ENCODE measurements at regions not wholly inside any gene's neighbourhood (a gene's known extent, or its start where the extent isn't known, plus 50 kb on each side); places are given as distances from the start of the nearest gene placed in this dataset.

DNA sequence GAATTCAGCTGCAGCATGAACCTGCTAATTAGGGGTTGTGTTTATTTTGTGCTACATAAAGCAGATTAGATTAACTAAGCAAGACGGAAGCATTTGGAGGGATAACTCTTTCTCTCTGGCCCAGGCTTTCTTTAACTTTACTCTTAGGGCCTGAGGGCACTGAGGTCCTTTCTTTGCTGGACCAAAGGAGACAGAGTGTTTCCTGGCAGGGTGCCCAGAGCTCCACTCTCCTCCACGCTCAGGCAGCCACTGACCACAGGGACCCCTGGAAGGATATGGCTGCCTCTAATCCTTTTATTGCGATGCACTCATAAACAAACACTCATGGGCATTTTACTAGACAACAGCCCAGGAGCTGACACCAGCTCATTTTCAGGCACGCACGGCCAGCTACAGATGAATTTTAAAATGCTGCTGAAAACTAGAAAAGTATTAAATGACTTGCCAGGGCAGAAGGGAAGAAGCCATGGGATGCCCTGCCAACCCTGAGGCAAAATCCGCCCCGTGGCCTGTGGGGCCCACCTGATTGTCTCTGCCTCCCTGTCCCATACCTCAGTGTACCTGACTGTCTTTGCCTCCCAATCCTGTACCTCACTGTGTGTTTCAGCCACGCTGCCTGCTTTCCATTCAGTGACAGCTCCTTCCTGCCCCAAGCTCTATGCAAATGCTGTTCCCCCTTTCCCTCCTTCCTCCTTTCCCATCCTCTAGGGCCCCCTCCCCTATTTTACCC is 192.6 kb upstream of the NAV2 start:
- no peaks in the 10 kb centered on the region for H3K9me3 Mint-ChIP-seq
- H3K27me3 Mint-ChIP-seq = peaks cover 9% of the 10 kb centered on the region
- no peak overlapping the region for H3K4me3 Mint-ChIP-seq

DNA sequence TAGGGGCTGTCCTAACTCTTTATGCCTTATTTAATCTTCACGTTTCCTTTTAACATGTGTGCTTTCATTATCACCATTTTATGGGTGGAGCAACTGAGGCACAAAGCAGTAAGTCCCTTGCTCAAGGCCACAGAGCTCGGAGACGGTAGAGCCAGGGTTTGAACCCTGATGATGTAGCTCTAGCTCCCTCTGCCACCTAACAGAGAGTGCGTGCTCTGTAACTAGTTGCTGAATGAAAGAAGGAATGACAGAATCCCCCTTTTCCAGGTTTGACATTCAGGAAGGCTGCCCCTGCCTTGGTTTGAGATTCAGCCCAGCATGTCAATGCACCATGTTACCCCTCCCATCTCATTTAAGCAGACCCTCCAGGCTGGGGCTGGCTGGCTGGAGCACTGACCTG is 193.3 kb upstream of the NAV2 start:
- Mint-ChIP-seq H3K4me3 (no peak overlapping the region), H3K4me1 (no peaks in the 10 kb centered on the region), H3K27me3 (peaks cover 12% of the 10 kb centered on the region), H3K9me3 (no peaks in the 10 kb centered on the region), H3K36me3 (ENCODE audit: low read depth) (no peaks in the 10 kb centered on the region), H3K27ac (no peak overlapping the region)
- ATAC-seq (no peak), DNase-seq (no peak)

More for the DNA sequence above, 192.6 kb upstream of the NAV2 start:
- no peak overlapping the region for H3K27ac Mint-ChIP-seq
- no peak for DNase-seq
- no peaks in the 10 kb centered on the region for H3K36me3 Mint-ChIP-seq (ENCODE audit: low read depth)
- no peaks in the 10 kb centered on the region for H3K4me1 Mint-ChIP-seq
- ATAC-seq = no peak

DNA sequence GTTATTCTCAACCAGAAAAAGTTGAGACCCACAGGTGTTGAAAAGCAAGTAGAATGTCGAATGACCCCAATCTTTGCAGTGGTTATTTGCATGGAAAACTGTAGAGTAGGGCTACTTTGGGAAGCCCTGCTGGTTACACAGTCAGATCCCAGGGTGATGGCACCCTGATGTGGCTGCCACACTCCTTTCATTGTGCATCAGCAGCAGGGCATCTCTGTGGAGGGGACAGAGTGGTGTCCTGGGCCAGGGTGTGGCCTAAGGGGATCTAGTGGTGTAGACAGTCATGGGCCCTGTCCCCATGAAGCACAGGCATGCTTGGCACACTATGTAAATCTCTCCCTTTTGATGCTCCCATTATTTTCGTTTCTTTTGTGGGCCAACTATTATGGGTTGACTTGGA is 199.4 kb upstream of the NAV2 start:
- peaks cover 15% of the 10 kb centered on the region for H3K27me3 Mint-ChIP-seq
- no peak overlapping the region for H3K27ac Mint-ChIP-seq
- no peaks in the 10 kb centered on the region for H3K4me1 Mint-ChIP-seq
- H3K36me3 Mint-ChIP-seq (ENCODE audit: low read depth) = no peaks in the 10 kb centered on the region
- no peak for DNase-seq
- no peaks in the 10 kb centered on the region for H3K9me3 Mint-ChIP-seq
- H3K4me3 Mint-ChIP-seq = no peak overlapping the region
- no peak for ATAC-seq

DNA sequence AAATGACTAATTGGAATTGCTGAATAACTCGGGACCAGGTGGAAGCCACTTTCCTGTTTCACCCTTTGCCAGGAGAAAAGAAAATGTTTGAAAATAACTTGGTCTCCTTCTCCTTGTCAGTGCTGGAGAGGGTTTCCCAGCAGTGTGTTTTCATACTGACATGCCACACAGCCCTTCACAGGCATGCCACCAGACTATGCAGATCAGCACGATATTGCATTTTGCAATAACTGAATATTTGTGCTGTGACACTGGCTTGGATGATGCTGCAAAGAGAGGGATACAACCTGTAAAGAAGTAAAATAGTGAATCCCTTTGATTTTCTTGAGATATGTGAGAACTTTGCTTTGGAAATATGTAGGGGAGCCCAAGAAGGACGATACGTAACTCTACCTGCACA is 200.0 kb upstream of the NAV2 start:
- Mint-ChIP-seq H3K27me3 (peaks cover 15% of the 10 kb centered on the region), H3K36me3 (ENCODE audit: low read depth) (no peaks in the 10 kb centered on the region), H3K27ac (no peak overlapping the region), H3K9me3 (no peaks in the 10 kb centered on the region), H3K4me3 (no peak overlapping the region), H3K4me1 (no peaks in the 10 kb centered on the region)
- no peak for ATAC-seq
- no peak for DNase-seq

DNA sequence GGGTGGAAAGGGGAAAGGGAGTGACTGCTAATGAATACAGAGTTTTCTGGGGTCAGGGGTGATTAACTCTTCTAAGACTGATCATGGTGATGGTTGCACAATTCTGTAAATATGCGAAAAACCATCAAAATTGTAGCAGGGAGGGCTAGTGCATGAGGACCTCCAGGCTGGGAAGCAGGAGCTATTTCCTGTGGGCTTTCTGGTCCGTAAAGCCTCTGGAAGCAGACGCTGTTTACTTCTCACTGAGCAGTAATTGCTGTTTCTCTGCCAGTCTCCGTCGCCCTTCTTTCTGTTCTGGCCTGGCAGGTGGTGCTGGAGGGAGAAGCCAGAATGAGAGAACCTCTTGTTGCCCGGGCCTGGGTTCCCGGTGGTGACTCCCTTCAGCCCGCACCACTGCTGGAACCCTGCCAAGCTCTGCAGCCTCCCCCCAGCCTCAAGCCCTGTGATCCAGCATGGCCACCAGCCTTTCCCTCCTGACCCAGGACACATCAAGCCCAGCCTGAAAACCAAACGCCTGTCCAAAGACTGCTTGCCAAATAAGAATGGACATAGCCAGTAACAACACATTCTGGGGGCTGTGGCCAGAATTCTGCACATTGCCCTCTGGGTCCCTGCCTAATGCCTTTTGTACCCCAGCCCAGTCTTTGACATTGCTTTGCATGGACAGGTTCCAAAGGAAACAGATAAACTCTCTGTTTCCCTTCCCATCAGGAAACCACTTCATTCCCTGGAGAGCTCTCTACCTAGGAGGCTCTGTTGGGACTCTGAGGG is 201.0 kb upstream of the NAV2 start:
- DNase-seq (no peak), ATAC-seq (no peak)
- H3K4me3 Mint-ChIP-seq = no peak overlapping the region

DNA sequence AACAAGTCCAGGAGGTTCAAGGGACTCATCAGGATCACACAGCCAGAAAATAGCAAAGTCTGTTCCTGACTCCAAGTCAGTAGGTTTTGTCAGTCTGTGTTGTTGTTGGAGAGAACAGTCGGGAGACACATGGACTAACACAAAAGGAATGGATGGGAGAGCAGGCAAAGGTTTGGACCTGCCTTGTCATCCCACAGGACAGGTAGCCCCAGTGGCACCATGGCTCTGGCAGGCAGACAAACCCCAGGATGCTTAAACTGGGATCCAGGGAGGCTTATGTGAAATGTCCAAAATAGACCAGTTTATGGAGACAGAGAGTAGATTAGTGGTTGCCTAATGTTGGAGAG is 201.6 kb upstream of the NAV2 start:
- no peaks in the 10 kb centered on the region for H3K9me3 Mint-ChIP-seq
- peaks cover 21% of the 10 kb centered on the region for H3K27me3 Mint-ChIP-seq
- H3K4me3 Mint-ChIP-seq = no peak overlapping the region
- no peaks in the 10 kb centered on the region for H3K4me1 Mint-ChIP-seq
- no peaks in the 10 kb centered on the region for H3K36me3 Mint-ChIP-seq (ENCODE audit: low read depth)
- DNase-seq (no peak), ATAC-seq (no peak)
- no peak overlapping the region for H3K27ac Mint-ChIP-seq

More for the DNA sequence above, 201.0 kb upstream of the NAV2 start:
- Mint-ChIP-seq H3K36me3 (ENCODE audit: low read depth) (no peaks in the 10 kb centered on the region), H3K9me3 (no peaks in the 10 kb centered on the region), H3K27ac (no peak overlapping the region), H3K27me3 (peaks cover 19% of the 10 kb centered on the region), H3K4me1 (no peaks in the 10 kb centered on the region)

DNA sequence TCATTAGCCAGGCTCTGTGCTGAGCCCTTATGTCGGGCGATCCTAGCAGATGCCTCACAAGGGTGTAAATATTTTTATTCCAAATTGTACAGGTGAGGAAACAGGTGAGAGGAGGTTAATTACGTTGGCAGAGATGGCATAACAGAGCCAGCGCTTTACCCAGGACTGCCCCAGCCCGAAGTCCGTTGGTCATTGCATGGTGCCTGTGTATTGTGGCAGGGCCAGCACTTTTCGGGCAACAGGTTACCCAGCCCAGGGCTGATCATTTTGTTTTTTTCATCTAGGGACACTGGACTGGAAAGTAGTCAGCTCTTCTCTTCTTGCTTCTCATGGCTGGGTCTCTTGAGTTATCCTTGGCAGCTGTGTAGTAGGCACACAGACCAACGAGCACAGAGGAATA is 202.2 kb upstream of the NAV2 start:
- ATAC-seq (no peak), DNase-seq (no peak)
- Mint-ChIP-seq H3K27me3 (peaks cover 19% of the 10 kb centered on the region), H3K4me3 (no peak overlapping the region), H3K4me1 (no peaks in the 10 kb centered on the region), H3K36me3 (ENCODE audit: low read depth) (no peaks in the 10 kb centered on the region), H3K27ac (no peak overlapping the region), H3K9me3 (no peaks in the 10 kb centered on the region)

DNA sequence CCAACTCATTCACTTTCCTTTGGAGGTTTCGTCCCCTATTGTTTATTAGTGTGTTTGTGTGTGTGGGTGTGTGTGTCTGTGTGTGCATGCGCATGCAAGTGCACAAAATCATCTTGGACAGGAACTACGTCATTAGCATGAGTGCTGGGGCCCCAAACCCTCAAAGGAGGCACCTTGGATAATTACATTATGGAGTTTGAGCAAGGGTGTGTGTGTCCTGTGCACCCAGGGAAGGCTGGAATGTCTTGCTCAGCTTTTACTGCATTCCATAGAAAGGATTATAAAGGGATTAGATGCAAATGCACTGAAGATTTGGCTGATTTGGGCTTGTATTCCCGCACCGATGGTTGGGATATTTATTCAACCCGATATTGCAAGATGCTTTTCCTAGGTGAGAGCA is 203.4 kb upstream of the NAV2 start:
- ATAC-seq = no peak
- Mint-ChIP-seq H3K27ac (no peak overlapping the region), H3K4me3 (no peak overlapping the region), H3K27me3 (peaks cover 22% of the 10 kb centered on the region), H3K9me3 (no peaks in the 10 kb centered on the region), H3K36me3 (ENCODE audit: low read depth) (no peaks in the 10 kb centered on the region), H3K4me1 (no peaks in the 10 kb centered on the region)
- DNase-seq = no peak

DNA sequence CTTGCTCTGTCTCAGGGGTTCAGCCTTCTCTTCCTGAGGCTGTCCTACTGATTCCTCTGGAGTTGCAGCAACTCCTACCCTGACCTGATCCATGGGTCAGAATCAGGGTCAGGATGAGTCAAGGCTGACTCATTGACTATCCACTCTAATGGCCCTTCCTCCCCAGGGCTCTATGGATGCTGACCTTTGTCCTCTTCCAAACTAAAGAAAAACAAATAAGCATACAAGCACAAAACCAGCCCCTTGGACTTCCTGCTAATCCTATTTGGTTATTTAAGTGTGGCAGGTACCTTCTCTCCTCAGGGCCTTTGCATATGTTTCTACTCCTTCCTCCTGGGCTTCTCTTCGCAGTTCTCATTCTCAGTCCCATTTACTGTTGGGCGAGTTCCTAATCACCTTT is 204.5 kb upstream of the NAV2 start:
- Mint-ChIP-seq H3K27me3 (peaks cover 24% of the 10 kb centered on the region), H3K9me3 (no peaks in the 10 kb centered on the region), H3K4me1 (no peaks in the 10 kb centered on the region)

DNA sequence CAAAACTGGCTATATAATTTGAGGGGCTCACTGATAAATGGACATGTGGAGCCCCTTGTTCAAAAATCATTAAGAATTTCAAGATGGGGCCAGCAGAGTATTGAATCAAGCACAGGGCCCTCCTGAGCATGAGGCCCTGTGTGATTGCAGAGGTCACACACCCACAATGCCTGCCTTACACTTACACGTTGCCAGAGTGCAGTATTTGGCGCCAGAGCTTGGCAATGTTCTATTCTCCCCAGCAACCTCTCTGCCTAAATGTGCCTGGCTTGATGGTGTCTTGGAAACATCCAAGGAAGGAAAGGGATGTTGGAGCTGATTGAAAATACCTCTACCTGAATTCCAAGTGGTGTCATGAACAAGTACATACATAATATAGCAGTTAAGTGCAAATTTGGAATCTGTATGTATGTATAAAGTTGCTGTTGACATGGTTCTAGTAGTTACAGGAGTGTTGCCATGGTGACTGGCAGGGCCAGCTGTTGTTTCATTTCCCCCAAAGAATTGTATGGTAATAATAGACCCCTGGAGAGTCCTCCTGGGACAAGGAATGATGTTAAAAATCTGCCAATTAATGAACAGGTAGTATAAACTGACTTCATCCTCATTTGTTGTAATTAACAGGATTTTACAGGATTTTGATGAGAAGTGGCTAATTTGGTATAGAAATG is 205.7 kb upstream of the NAV2 start:
- peaks cover 19% of the 10 kb centered on the region for H3K27me3 Mint-ChIP-seq
- ATAC-seq (no peak), DNase-seq (no peak)
- no peaks in the 10 kb centered on the region for H3K36me3 Mint-ChIP-seq (ENCODE audit: low read depth)
- no peaks in the 10 kb centered on the region for H3K4me1 Mint-ChIP-seq
- H3K27ac Mint-ChIP-seq = no peak overlapping the region
- no peaks in the 10 kb centered on the region for H3K9me3 Mint-ChIP-seq
- no peak overlapping the region for H3K4me3 Mint-ChIP-seq

More for the DNA sequence above, 204.5 kb upstream of the NAV2 start:
- Mint-ChIP-seq H3K36me3 (ENCODE audit: low read depth) (no peaks in the 10 kb centered on the region), H3K27ac (no peak overlapping the region), H3K4me3 (no peak overlapping the region)
- no peak for ATAC-seq
- DNase-seq = no peak

DNA sequence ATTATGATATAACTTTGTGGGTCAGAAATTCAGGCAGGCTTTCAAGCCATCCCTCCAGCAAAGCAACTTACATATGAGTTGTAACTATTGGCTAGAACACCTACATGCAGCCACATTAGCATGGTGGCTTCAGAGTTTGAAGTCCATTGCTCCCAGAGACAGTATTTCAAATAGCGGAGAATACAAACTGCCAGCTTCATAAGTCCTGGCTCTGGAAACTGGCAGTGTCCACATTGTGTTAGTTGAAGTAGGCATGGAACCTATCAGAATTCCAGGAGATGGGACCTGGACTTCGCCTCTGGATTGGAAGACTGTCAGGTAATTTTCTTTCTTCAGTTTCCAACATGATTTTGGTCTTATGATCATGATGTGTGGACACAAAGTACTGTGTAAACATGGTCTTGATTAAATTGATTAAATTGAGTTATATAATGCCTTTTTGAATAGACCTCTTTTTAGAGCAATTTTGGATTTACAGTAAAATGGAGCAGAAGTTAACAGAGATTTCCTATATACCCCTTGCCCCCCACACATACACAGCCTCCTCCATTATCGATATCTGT is 209.9 kb upstream of the NAV2 start:
- Mint-ChIP-seq H3K9me3 (no peaks in the 10 kb centered on the region), H3K27me3 (peaks cover 15% of the 10 kb centered on the region), H3K4me1 (no peaks in the 10 kb centered on the region), H3K36me3 (ENCODE audit: low read depth) (no peaks in the 10 kb centered on the region), H3K4me3 (no peak overlapping the region), H3K27ac (no peak overlapping the region)
- DNase-seq (no peak), ATAC-seq (no peak)

DNA sequence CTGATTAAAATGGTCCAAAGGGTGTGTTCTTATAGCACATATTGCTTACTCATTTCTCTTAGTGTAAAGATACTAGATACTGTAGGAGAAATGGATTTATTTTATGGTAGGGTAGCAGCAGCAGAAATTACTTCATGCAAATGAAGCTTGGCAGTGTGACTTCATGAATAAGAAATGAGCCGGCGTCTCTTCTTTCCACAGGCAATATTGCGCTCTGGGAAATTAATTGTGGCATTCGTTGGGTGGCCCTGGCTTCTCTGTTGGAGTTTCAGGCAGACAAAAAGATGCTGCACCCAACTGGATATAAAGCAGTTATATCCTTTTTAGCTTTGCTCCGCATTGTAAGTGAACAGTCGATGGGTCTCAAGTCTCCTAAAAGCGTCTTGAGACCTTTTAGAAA is 211.0 kb upstream of the NAV2 start:
- Mint-ChIP-seq H3K4me1 (no peaks in the 10 kb centered on the region), H3K9me3 (no peaks in the 10 kb centered on the region), H3K27ac (no peak overlapping the region), H3K36me3 (ENCODE audit: low read depth) (no peaks in the 10 kb centered on the region), H3K4me3 (no peak overlapping the region), H3K27me3 (peaks cover 11% of the 10 kb centered on the region)
- ATAC-seq (no peak), DNase-seq (no peak)

DNA sequence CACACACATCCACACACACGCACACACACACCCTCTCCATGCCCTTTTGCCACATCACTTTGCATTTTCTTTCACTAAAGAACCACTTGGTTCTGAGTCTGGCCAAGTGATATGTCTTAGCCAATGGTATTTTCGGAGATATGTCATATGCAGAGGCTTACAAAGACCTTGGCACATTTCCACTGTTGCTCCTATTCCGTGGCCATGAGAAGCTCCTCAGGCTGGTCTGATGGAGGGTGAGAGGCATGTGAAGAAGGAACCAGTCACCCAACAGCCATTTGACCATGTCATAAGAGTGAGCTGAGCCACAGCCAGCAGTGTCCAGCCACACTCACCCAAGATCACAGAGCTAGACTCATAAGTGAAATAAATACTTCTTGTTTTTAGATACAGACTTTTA is 212.6 kb upstream of the NAV2 start:
- no peak overlapping the region for H3K27ac Mint-ChIP-seq
- no peaks in the 10 kb centered on the region for H3K9me3 Mint-ChIP-seq
- H3K4me3 Mint-ChIP-seq = no peak overlapping the region
- H3K36me3 Mint-ChIP-seq (ENCODE audit: low read depth) = no peaks in the 10 kb centered on the region
- no peak for ATAC-seq
- no peak for DNase-seq
- H3K4me1 Mint-ChIP-seq = no peaks in the 10 kb centered on the region
- H3K27me3 Mint-ChIP-seq = peaks cover 8% of the 10 kb centered on the region

DNA sequence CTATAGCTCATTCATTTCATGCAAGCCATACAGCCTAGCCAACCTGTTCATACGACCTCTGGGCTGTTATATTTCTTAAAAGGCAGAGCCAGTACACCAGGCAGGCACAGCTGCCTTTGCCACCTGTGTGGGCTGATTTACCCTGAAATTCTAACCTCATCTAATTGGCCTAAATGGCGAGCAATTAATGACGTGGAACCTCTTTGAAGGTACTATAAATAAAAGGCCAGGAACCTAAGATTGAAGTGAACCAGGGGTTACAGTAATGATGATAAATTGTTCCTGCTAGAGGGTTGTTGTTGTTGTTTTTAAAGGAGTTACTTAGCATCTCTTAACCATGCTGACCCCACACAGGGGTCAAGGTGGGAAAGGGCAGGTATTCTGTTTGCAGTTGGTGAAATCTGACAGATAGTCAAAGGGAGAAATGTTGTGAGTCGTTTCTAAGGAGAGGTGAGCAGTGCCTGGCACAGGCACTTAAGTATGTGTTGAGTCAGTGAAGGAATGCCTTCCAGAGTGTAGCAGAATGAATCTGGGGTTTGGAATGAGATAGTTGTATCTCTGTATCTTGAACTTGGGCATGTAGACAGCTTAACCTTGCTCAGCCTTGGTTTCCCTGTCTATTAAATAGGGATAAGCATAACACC is 213.5 kb upstream of the NAV2 start:
- no peak overlapping the region for H3K4me3 Mint-ChIP-seq
- H3K4me1 Mint-ChIP-seq = no peaks in the 10 kb centered on the region
- no peak for DNase-seq
- no peak for ATAC-seq
- no peaks in the 10 kb centered on the region for H3K9me3 Mint-ChIP-seq
- no peak overlapping the region for H3K27ac Mint-ChIP-seq
- H3K36me3 Mint-ChIP-seq (ENCODE audit: low read depth) = no peaks in the 10 kb centered on the region
- H3K27me3 Mint-ChIP-seq = peaks cover 5% of the 10 kb centered on the region
